Nephron (organoid): ENCODE measurements at regions not wholly inside any gene's neighbourhood (a gene's known extent, or its start where the extent isn't known, plus 50 kb on each side); places are given as distances from the start of the nearest gene placed in this dataset.
A peak's percentile ranks its signal among the peaks of the same experiment; 100 is the strongest.
"Not testable (repeated sequence)": the region's sequence is repeated elsewhere in the genome, so short reads cannot be mapped to it uniquely, and the experiment has no call there.

Source experiments
- H3K27ac Mint-ChIP-seq, 3 experiments: 2 replicates each; pipeline ENCODE4 v1.8.0; 2020; ENCODE audit warnings: mixed read lengths in 3 of 3, mild to moderate bottlenecking in 2 of 3, moderate library complexity in 1 of 3
- H3K27me3 Mint-ChIP-seq: 2 replicates; pipeline ENCODE4 v1.8.0; 2021; ENCODE audit warnings: low read depth, mild to moderate bottlenecking, moderate library complexity, mixed read lengths
- H3K36me3 Mint-ChIP-seq: 2 replicates; pipeline ENCODE4 v1.8.0; 2020; ENCODE audit warnings: low read depth, mixed read lengths
- H3K4me1 Mint-ChIP-seq: 2 replicates; pipeline ENCODE4 v1.8.0; 2020; ENCODE audit warnings: mixed read lengths
- H3K4me3 Mint-ChIP-seq, 3 experiments: 2 replicates each; pipeline ENCODE4 v1.8.0; 2020; ENCODE audit warnings: mild to moderate bottlenecking in 3 of 3, mixed read lengths in 3 of 3, moderate library complexity in 2 of 3
- H3K9me3 Mint-ChIP-seq: 2 replicates; pipeline ENCODE4 v1.8.0; 2020; ENCODE audit warnings: mixed read lengths
- CTCF ChIP-seq, 3 experiments: fragments of 200-600 bp; sonication (generic); IDR thresholded peaks; one replicate each; pipeline ENCODE4 v1.5.0; 2021; ENCODE audit warnings: antibody characterized with exemption in 3 of 3; ENCODE audit not compliant: unreplicated experiment in 3 of 3

- H3K27ac Mint-ChIP-seq, result no peak overlapping the region
- H3K4me3 Mint-ChIP-seq, result no peak overlapping the region
- no peaks in the 10 kb centered on the region for H3K36me3 Mint-ChIP-seq
- peaks cover 11% of the 10 kb centered on the region for H3K9me3 Mint-ChIP-seq
- no peak for TF ChIP-seq CTCF (IDR thresholded peaks at IDR 0.05; ENCODE audit: unreplicated experiment in 3 of 3)
- H3K4me1 Mint-ChIP-seq, result no peaks in the 10 kb centered on the region
- H3K27me3 Mint-ChIP-seq, result no peaks in the 10 kb centered on the region
Observed at GRCh38 chr13:58712191-58712590, 1080.6 kb downstream of the PCDH17 start.

- not testable (repeated sequence) for H3K27ac Mint-ChIP-seq, H3K4me1 Mint-ChIP-seq, H3K4me3 Mint-ChIP-seq, H3K27me3 Mint-ChIP-seq, H3K9me3 Mint-ChIP-seq, H3K36me3 Mint-ChIP-seq
Observed at GRCh38 chr13:58714016-58714415, 1082.5 kb downstream of the PCDH17 start.

- no peak overlapping the region for H3K27ac Mint-ChIP-seq
- H3K36me3 Mint-ChIP-seq, result no peaks in the 10 kb centered on the region
- TF ChIP-seq CTCF (IDR thresholded peaks at IDR 0.05; ENCODE audit: unreplicated experiment in 3 of 3), result no peak
- no peaks in the 10 kb centered on the region for H3K4me1 Mint-ChIP-seq
- no peaks in the 10 kb centered on the region for H3K27me3 Mint-ChIP-seq
- no peak overlapping the region for H3K4me3 Mint-ChIP-seq
- H3K9me3 Mint-ChIP-seq, result no peaks in the 10 kb centered on the region
Observed at GRCh38 chr13:58721273-58721672, 1089.7 kb downstream of the PCDH17 start.

DNA sequence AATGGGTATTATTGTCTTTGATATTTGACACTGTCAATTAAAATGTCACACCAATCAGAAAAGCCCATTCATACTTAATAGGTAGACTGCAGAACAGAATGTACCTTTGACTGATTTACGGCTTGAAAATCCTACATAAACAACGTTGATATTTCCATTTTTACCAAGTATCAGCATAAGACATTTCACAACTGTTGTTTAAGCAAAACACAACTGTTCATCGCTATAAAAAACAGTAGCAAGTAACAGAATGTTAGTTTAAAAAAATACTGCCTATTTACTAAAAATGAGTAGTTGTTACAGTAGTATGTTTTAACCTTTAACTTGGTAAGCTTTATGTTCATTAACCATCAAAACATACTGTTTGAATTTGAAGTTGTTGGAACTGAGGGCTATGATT lies 1096.6 kb downstream of the PCDH17 start:
- Mint-ChIP-seq H3K4me3 (no peak overlapping the region), H3K27ac (no peak overlapping the region), H3K36me3 (no peaks in the 10 kb centered on the region), H3K9me3 (no peaks in the 10 kb centered on the region), H3K4me1 (no peaks in the 10 kb centered on the region), H3K27me3 (no peaks in the 10 kb centered on the region)
- no peak for TF ChIP-seq CTCF (IDR thresholded peaks at IDR 0.05; ENCODE audit: unreplicated experiment in 3 of 3)

DNA sequence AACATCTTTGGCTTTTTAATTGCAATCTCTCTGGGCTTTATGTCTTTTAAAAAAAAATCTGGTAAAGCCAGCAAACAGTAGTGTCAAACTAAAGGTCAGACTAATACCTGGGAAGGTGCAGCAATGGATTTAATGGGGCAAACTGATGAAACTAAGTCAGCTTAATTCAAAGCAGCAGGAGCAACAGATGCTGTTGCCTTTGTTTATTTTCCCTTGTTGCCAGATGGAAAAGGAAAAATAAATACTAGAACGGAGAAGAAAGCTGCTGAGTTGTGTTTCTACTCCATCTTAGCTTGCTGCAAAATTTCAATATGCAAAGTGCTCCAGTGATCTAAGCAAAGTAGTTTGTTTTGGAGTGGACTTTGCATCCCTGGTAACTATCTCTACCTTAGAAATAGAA lies 1097.8 kb downstream of the PCDH17 start:
- no peaks in the 10 kb centered on the region for H3K36me3 Mint-ChIP-seq
- no peaks in the 10 kb centered on the region for H3K4me1 Mint-ChIP-seq
- no peak overlapping the region for H3K4me3 Mint-ChIP-seq
- H3K27me3 Mint-ChIP-seq, result no peaks in the 10 kb centered on the region
- no peak overlapping the region for H3K27ac Mint-ChIP-seq
- no peaks in the 10 kb centered on the region for H3K9me3 Mint-ChIP-seq
- TF ChIP-seq CTCF (IDR thresholded peaks at IDR 0.05; ENCODE audit: unreplicated experiment in 3 of 3), result no peak

DNA sequence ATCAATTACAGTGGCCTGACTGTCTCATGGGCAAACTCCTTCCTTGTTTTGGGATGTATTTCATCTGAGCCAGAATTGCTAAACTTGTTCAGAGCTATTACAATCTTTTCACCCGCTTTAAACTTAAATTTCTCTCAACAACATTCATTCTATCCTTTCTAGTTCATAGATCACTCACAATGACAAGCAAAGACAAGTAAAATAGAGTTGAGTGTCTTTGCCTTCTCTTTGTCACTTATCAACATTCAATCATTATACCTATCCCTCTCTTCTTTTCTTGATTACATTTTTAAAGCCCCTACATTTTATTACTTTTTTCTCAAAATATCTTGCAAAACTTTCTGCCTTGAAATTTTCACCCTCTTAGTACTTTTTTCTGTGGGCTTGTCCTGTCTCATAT lies 1113.1 kb downstream of the PCDH17 start:
- no peak overlapping the region for H3K4me3 Mint-ChIP-seq
- H3K27me3 Mint-ChIP-seq, result no peaks in the 10 kb centered on the region
- H3K4me1 Mint-ChIP-seq, result no peaks in the 10 kb centered on the region
- H3K9me3 Mint-ChIP-seq, result no peaks in the 10 kb centered on the region
- no peaks in the 10 kb centered on the region for H3K36me3 Mint-ChIP-seq
- no peak for TF ChIP-seq CTCF (IDR thresholded peaks at IDR 0.05; ENCODE audit: unreplicated experiment in 3 of 3)
- H3K27ac Mint-ChIP-seq, result no peak overlapping the region

DNA sequence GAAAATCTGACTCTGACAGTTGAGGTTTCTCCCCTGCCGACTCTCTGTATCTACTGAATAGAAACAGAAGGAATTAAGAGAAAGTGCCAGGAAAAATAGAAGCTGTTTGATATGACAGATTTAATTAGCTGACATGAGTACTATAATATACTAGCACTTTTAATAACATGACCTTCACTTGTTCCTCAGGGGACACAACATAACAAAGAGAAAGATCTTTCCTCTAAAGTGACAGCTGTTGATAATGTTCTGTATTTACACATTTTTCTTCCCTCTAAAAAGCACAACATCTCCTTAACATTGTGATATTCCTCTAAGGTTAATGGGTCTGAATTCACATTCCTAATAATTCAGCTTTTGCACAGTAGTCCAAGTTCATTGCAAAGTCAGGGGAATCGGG lies 1136.0 kb downstream of the PCDH17 start:
- no peaks in the 10 kb centered on the region for H3K36me3 Mint-ChIP-seq

More for the DNA sequence above, 1136.0 kb downstream of the PCDH17 start:
- no peaks in the 10 kb centered on the region for H3K27me3 Mint-ChIP-seq
- H3K9me3 Mint-ChIP-seq, result no peaks in the 10 kb centered on the region
- H3K27ac Mint-ChIP-seq, result peak overlapping the region in 2 of 3 experiments; percentile 1 to 3
- no peak overlapping the region for H3K4me3 Mint-ChIP-seq
- TF ChIP-seq CTCF (IDR thresholded peaks at IDR 0.05; ENCODE audit: unreplicated experiment in 3 of 3), result no peak
- H3K4me1 Mint-ChIP-seq, result peaks cover 10% of the 10 kb centered on the region
